Suppressor macrophage treated with lipopolysaccharide for 1 hour (primary cell): ENCODE measurements at regions not wholly inside any gene's neighbourhood (a gene's known extent, or its start where the extent isn't known, plus 50 kb on each side); places are given as distances from the start of the nearest gene placed in this dataset.

Experiments
- DNase-seq, 3 donors: peaks; one replicate each; pipeline ENCODE4 v3.0.0-alpha.2; 2020 to 2022

DNA sequence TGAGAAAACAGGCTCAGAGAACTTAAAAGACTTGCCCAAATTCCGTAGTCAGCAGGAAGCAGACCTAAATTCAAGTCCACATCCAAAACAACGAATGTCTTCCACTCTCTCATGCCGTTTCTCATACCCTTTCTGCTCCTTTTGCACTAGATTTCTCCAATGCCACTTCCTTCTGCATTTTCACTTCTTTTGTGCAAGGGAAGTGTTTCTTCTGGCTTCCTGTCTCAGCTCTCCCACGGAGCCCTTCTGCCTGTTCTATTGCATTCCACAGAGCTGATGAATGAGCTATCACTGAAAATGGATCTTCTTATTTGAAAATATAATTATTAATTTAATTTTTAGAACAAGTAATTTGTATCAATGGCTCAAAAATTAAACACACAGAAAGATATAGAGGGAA lies 56.1 kb upstream of the STK24 start:
- DNase-seq: peak; percentile 25 to 51 (median 32)

GRCh38 chr13:98629055-98629454 lies 52.1 kb upstream of the STK24 start:
- no peak for DNase-seq
